Amniotic stem cell (primary cell): ENCODE measurements at regions not wholly inside any gene's neighbourhood (a gene's known extent, or its start where the extent isn't known, plus 50 kb on each side); places are given as distances from the start of the nearest gene placed in this dataset.
"Not testable (repeated sequence)": the region's sequence is repeated elsewhere in the genome, so short reads cannot be mapped to it uniquely, and the experiment has no call there.

ENCODE experiments used
- DNase-seq: peaks from one replicate; lab custom pipeline; 2025; lab: John Stamatoyannopoulos, UW

GRCh38 chr1:81259625-81260411 is 540.9 kb upstream of the ADGRL2 start:
- no peak for DNase-seq

- no peak for DNase-seq
Measured at GRCh38 chr1:81254560-81254959, 546.2 kb upstream of the ADGRL2 start.

- DNase-seq = no peak
Measured at GRCh38 chr1:81254068-81254467, 546.7 kb upstream of the ADGRL2 start.

GRCh38 chr1:81252471-81253151 is 548.1 kb upstream of the ADGRL2 start:
- DNase-seq = no peak

- DNase-seq = not testable (repeated sequence)
Measured at GRCh38 chr1:81250825-81251224, 549.9 kb upstream of the ADGRL2 start.

GRCh38 chr1:81245084-81245715 is 555.5 kb upstream of the ADGRL2 start:
- DNase-seq = not testable (repeated sequence)

- not testable (repeated sequence) for DNase-seq
Measured at GRCh38 chr1:81244612-81245011, 556.1 kb upstream of the ADGRL2 start.

- no peak for DNase-seq
Measured at GRCh38 chr1:81242103-81242502, 558.6 kb upstream of the ADGRL2 start.

- DNase-seq = no peak
Measured at GRCh38 chr1:81238129-81238528, 562.6 kb upstream of the ADGRL2 start.

- no peak for DNase-seq
Measured at GRCh38 chr1:81237473-81238089, 563.2 kb upstream of the ADGRL2 start.

GRCh38 chr1:81234237-81234636 is 566.5 kb upstream of the ADGRL2 start:
- no peak for DNase-seq

GRCh38 chr1:81233591-81233990 is 567.1 kb upstream of the ADGRL2 start:
- no peak for DNase-seq

- no peak for DNase-seq
Measured at GRCh38 chr1:81232420-81232819, 568.3 kb upstream of the ADGRL2 start.

GRCh38 chr1:81231729-81232038 is 569.0 kb upstream of the ADGRL2 start:
- DNase-seq = no peak

- DNase-seq = no peak
Measured at GRCh38 chr1:81230983-81231728, 569.6 kb upstream of the ADGRL2 start.

GRCh38 chr1:81228926-81229325 is 571.8 kb upstream of the ADGRL2 start:
- no peak for DNase-seq

GRCh38 chr1:81226603-81226928 is 574.2 kb upstream of the ADGRL2 start:
- no peak for DNase-seq

- DNase-seq = no peak
Measured at GRCh38 chr1:81225789-81226602, 574.7 kb upstream of the ADGRL2 start.

- no peak for DNase-seq
Measured at GRCh38 chr1:81224222-81224621, 576.5 kb upstream of the ADGRL2 start.

- no peak for DNase-seq
Measured at GRCh38 chr1:81221564-81221963, 579.2 kb upstream of the ADGRL2 start.

GRCh38 chr1:81220614-81221071 is 580.1 kb upstream of the ADGRL2 start:
- DNase-seq = no peak
